ENCODE measurements at regions not wholly inside any gene's neighbourhood (a gene's known extent, or its start where the extent isn't known, plus 50 kb on each side); places are given as distances from the start of the nearest gene placed in this dataset.

DNA sequence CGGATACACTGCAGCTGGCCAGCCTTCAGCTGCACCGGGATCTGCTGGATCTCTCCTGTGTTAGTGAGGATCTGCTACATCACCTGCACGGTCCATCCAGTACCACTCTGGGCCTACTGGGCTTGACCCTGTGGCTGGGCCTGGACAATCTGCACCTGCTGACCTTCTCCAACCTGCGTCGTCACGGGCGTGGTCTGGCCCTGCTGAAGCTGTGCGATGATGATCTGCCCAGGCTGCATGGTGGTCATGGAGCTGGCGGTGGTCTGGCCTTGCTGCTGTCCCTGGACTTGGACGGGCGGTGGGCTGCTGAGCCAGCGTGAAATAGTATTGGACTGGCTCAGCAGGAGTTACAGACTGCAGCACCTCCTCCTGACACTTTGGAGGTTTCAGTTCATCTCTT lies 137.1 kb upstream of the GAS1 start (continued):
- TF ChIP-seq, protein P1, sequence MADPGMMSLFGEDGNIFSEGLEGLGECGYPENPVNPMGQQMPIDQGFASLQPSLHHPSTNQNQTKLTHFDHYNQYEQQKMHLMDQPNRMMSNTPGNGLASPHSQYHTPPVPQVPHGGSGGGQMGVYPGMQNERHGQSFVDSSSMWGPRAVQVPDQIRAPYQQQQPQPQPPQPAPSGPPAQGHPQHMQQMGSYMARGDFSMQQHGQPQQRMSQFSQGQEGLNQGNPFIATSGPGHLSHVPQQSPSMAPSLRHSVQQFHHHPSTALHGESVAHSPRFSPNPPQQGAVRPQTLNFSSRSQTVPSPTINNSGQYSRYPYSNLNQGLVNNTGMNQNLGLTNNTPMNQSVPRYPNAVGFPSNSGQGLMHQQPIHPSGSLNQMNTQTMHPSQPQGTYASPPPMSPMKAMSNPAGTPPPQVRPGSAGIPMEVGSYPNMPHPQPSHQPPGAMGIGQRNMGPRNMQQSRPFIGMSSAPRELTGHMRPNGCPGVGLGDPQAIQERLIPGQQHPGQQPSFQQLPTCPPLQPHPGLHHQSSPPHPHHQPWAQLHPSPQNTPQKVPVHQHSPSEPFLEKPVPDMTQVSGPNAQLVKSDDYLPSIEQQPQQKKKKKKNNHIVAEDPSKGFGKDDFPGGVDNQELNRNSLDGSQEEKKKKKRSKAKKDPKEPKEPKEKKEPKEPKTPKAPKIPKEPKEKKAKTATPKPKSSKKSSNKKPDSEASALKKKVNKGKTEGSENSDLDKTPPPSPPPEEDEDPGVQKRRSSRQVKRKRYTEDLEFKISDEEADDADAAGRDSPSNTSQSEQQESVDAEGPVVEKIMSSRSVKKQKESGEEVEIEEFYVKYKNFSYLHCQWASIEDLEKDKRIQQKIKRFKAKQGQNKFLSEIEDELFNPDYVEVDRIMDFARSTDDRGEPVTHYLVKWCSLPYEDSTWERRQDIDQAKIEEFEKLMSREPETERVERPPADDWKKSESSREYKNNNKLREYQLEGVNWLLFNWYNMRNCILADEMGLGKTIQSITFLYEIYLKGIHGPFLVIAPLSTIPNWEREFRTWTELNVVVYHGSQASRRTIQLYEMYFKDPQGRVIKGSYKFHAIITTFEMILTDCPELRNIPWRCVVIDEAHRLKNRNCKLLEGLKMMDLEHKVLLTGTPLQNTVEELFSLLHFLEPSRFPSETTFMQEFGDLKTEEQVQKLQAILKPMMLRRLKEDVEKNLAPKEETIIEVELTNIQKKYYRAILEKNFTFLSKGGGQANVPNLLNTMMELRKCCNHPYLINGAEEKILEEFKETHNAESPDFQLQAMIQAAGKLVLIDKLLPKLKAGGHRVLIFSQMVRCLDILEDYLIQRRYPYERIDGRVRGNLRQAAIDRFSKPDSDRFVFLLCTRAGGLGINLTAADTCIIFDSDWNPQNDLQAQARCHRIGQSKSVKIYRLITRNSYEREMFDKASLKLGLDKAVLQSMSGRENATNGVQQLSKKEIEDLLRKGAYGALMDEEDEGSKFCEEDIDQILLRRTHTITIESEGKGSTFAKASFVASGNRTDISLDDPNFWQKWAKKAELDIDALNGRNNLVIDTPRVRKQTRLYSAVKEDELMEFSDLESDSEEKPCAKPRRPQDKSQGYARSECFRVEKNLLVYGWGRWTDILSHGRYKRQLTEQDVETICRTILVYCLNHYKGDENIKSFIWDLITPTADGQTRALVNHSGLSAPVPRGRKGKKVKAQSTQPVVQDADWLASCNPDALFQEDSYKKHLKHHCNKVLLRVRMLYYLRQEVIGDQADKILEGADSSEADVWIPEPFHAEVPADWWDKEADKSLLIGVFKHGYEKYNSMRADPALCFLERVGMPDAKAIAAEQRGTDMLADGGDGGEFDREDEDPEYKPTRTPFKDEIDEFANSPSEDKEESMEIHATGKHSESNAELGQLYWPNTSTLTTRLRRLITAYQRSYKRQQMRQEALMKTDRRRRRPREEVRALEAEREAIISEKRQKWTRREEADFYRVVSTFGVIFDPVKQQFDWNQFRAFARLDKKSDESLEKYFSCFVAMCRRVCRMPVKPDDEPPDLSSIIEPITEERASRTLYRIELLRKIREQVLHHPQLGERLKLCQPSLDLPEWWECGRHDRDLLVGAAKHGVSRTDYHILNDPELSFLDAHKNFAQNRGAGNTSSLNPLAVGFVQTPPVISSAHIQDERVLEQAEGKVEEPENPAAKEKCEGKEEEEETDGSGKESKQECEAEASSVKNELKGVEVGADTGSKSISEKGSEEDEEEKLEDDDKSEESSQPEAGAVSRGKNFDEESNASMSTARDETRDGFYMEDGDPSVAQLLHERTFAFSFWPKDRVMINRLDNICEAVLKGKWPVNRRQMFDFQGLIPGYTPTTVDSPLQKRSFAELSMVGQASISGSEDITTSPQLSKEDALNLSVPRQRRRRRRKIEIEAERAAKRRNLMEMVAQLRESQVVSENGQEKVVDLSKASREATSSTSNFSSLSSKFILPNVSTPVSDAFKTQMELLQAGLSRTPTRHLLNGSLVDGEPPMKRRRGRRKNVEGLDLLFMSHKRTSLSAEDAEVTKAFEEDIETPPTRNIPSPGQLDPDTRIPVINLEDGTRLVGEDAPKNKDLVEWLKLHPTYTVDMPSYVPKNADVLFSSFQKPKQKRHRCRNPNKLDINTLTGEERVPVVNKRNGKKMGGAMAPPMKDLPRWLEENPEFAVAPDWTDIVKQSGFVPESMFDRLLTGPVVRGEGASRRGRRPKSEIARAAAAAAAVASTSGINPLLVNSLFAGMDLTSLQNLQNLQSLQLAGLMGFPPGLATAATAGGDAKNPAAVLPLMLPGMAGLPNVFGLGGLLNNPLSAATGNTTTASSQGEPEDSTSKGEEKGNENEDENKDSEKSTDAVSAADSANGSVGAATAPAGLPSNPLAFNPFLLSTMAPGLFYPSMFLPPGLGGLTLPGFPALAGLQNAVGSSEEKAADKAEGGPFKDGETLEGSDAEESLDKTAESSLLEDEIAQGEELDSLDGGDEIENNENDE (IDR thresholded peaks at IDR 0.05; ENCODE audit: insufficient replicate concordance, low read length): no peak
- no peak for TF ChIP-seq RFX5 (IDR thresholded peaks at IDR 0.05; ENCODE audit: borderline replicate concordance, low read depth, low read length)
- TF ChIP-seq, protein P2, sequence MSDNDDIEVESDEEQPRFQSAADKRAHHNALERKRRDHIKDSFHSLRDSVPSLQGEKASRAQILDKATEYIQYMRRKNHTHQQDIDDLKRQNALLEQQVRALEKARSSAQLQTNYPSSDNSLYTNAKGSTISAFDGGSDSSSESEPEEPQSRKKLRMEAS (IDR thresholded peaks at IDR 0.05): no peak
- no peak for TF ChIP-seq CREB1 (IDR thresholded peaks at IDR 0.05)
- no peak for TF ChIP-seq BRCA1 (IDR thresholded peaks at IDR 0.05; ENCODE audit: low read depth, low read length)
- no peak for TF ChIP-seq RNF2 (IDR thresholded peaks at IDR 0.05; ENCODE audit: borderline replicate concordance, low read depth, low read length, missing control alignments, poor library complexity, severe bottlenecking)
- TF ChIP-seq POU5F1 (IDR thresholded peaks at IDR 0.05; ENCODE audit: low read depth, low read length): no peak
- TF ChIP-seq ZNF274 (IDR thresholded peaks at IDR 0.05; ENCODE audit: borderline replicate concordance, extremely low read depth, low read length): no peak
- TF ChIP-seq, protein P3, sequence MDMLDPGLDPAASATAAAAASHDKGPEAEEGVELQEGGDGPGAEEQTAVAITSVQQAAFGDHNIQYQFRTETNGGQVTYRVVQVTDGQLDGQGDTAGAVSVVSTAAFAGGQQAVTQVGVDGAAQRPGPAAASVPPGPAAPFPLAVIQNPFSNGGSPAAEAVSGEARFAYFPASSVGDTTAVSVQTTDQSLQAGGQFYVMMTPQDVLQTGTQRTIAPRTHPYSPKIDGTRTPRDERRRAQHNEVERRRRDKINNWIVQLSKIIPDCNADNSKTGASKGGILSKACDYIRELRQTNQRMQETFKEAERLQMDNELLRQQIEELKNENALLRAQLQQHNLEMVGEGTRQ (IDR thresholded peaks at IDR 0.05; ENCODE audit: low read length): no peak
